Right lobe of liver (tissue), 6 donors: ENCODE measurements at regions not wholly inside any gene's neighbourhood (a gene's known extent, or its start where the extent isn't known, plus 50 kb on each side); places are given as distances from the start of the nearest gene placed in this dataset.

ENCODE experiments used
- ATAC-seq, 4 donors: fragments of 200-7000 bp; cut with Tn5 transposase; one replicate each; pipeline ENCODE4 v1.9.1; 2020; ENCODE audit warnings: mild to moderate bottlenecking in 4 of 4, moderate library complexity in 4 of 4
- DNase-seq, 3 donors: peaks; one replicate each; pipeline ENCODE4 v3.0.0-alpha.2; 2020
- H3K27ac ChIP-seq, 3 donors: fragments of 200-600 bp; one replicate each; pipeline ENCODE4 v1.8.0; 2022
- H3K27me3 ChIP-seq, 2 donors: fragments of 200-600 bp; one replicate each; pipeline ENCODE4 v1.8.0; 2022
- H3K36me3 ChIP-seq, 4 donors: fragments of 200-600 bp; sonication (generic) in 1 of 4; one replicate each; pipeline versions ENCODE4 v1.5.1 to v1.8.0; 2017 to 2022; ENCODE audit warnings: control low read depth in 1 of 4
- H3K4me1 ChIP-seq, 4 donors: fragments of 200-600 bp; sonication (generic) in 1 of 4; one replicate each; pipeline versions ENCODE4 v1.5.1 to v1.8.0; 2017 to 2022; ENCODE audit warnings: control low read depth in 1 of 4
- H3K4me3 ChIP-seq, 3 donors: fragments of 200-600 bp; one replicate each; pipeline ENCODE4 v1.8.0; 2022
- H3K9me3 ChIP-seq, 4 donors: fragments of 200-600 bp; sonication (generic) in 1 of 4; one replicate each; pipeline versions ENCODE4 v1.5.1 to v1.8.0; 2017 to 2022; ENCODE audit warnings: control low read depth in 1 of 4
- POLR2A ChIP-seq: fragments of 450-650 bp; IDR thresholded peaks from one replicate; pipeline ENCODE4 v1.6.1; 2017; ENCODE audit warnings: antibody characterized with exemption, mild to moderate bottlenecking
- WGBS: methylation state at CpG from one replicate; pipeline ENCODE4 v1.1.6; 2018; ENCODE audit warnings: low coverage, low lambda C conversion rate; ENCODE audit not compliant: insufficient coverage; ENCODE audit errors: missing lambda C conversion rate; 5-methylcytosine and 5-hydroxymethylcytosine counted together
- intact Hi-C, 2 donors: fragments of 100-400 bp; cut with DNase I; formaldehyde crosslinking; loops; one replicate each; pipeline versions ENCODE4 v1.11.2 to v1.14.1; 2022
- TF ChIP-seq, protein P1 (sequence below), 4 donors: fragments of 200-600 bp in 3 of 4; fragments of 450-650 bp in 1 of 4; IDR thresholded peaks; one replicate each; pipeline versions ENCODE4 v1.5.1 to v1.8.0; 2016 to 2022; ENCODE audit warnings: antibody characterized with exemption in 4 of 4, mild to moderate bottlenecking in 2 of 4
- donor health status: DM: no; HTN: yes; CAD: no.
- donor health status: DM: no; HTN: no; CAD: no.
- donor health status: DM: no; HTN: no; CAD: no.
- donor health status: DM: no; HTN: yes; CAD: no.
- donor health status: DM: no; HTN: yes; CAD: no.

DNA sequence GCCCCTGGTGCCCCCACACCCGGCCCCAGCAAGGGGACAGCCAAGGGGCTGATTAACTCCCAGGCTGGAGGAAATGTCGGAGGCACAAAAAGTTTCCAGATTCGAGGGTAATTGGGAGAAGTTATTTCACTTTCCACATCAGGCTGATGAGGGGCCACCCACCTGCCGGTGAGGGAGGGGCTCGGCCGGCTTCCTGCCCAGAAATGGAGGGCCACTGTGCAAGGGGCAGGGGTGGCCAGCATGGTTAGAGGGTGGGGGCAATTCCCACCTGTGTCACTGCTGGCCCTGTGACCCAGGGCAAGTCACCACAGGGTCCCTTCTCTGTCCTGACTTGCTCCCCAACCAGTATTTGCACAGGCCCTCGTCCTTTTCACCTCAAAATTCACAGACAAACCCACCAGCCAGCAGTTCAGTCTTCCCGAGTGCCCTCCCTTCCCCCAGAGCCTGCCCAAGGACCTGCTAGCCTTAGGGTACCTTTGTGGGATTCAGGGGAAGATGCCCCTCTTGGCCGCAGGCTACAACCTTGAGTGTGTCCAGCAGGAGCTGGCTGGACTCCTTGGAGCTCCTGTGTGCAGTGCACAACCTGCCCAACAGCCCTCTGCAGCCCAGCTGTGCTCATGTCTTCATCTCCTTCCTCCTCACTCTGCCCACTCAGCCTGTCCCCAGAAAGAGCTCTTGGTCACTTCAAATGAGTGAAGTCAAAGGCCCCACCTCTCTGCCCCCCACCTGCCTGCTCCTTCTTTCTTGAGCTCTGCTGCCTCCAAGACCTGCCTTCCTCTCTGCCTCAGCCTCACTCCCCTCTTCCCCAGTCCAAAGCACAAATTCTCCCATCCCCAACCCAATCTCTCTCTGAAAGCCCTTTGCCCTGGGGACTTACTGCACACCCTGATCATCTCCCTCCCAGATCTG lies 130.5 kb downstream of the BARX1 start:
- Histone ChIP-seq H3K4me1 (peaks cover 0 to 9% (median 0%) of the 10 kb centered on the region in 4 donors), H3K9me3 (no peaks in the 10 kb centered on the region), H3K36me3 (no peaks in the 10 kb centered on the region), H3K27ac (no peak overlapping the region), H3K4me3 (no peak overlapping the region), H3K27me3 (peaks cover 0 to 5% of the 10 kb centered on the region in 2 donors)
- no peak for DNase-seq
- WGBS: 0% methylated on average over 1 of the region's 9 CpGs
- TF ChIP-seq, protein P1, sequence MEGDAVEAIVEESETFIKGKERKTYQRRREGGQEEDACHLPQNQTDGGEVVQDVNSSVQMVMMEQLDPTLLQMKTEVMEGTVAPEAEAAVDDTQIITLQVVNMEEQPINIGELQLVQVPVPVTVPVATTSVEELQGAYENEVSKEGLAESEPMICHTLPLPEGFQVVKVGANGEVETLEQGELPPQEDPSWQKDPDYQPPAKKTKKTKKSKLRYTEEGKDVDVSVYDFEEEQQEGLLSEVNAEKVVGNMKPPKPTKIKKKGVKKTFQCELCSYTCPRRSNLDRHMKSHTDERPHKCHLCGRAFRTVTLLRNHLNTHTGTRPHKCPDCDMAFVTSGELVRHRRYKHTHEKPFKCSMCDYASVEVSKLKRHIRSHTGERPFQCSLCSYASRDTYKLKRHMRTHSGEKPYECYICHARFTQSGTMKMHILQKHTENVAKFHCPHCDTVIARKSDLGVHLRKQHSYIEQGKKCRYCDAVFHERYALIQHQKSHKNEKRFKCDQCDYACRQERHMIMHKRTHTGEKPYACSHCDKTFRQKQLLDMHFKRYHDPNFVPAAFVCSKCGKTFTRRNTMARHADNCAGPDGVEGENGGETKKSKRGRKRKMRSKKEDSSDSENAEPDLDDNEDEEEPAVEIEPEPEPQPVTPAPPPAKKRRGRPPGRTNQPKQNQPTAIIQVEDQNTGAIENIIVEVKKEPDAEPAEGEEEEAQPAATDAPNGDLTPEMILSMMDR (IDR thresholded peaks at IDR 0.05): no peak
- no peak for TF ChIP-seq POLR2A
- intact Hi-C loops: loop anchor here in 1 of 2 donors (5.0 to 10.0 kb wide), 2 partner anchors 80 to 138 kb away; no protein-coding TSS in a partner anchor
- ATAC-seq: no peak

DNA sequence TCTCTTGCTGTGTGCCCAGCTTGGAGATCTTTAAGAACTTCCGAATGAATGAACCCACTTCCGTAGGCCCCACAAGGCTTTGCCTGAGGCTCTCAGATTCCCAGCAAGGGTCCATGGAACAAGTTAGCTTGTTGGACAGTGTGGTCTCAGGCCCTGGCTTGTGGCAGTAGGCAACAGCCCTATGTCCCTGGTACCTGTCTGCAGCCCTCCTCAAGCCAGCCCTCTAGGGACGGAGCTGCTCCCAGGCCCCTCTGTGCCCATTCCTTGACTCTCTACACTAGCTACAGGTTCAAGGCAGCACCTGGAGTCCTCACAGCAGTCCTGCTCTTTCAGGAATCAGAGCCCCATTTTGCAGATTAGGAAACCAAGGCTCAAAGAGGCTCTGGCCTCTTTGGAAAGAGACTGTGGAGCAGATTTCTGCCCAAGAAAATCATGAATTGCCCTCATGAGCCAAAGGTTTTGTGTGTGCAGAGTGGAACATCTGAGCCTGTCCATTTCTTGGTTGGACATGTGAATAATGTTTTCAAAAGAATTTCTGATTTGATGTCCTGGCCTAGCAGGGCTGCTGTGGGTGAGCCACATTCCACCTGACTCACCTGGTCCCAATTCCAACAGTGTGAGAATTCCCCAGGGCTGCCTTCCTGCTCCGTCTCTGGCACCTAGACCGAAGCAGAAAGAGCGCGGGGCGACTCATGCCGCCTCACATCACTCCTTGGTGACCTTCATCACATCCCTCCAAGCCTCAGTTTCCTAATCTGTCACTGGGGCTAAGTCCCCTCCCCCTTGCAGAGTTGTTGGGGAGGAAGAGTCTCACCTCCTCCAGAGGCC lies 131.7 kb downstream of the BARX1 start:
- ATAC-seq (no peak), DNase-seq (no peak)
- Histone ChIP-seq H3K9me3 (no peaks in the 10 kb centered on the region), H3K36me3 (no peaks in the 10 kb centered on the region), H3K27ac (no peak overlapping the region), H3K4me3 (no peak overlapping the region), H3K27me3 (peaks cover 0 to 5% of the 10 kb centered on the region in 2 donors), H3K4me1 (peaks cover 0 to 9% (median 0%) of the 10 kb centered on the region in 4 donors)
- 78% methylated on average over 7 of the region's 9 CpGs for WGBS
- TF ChIP-seq, protein P1 (IDR thresholded peaks at IDR 0.05): no peak
- TF ChIP-seq POLR2A: no peak
- intact Hi-C loops: loop anchor here in 1 of 2 donors (10.0 kb wide), 1 partner anchor 81 kb away; no protein-coding TSS in a partner anchor

DNA sequence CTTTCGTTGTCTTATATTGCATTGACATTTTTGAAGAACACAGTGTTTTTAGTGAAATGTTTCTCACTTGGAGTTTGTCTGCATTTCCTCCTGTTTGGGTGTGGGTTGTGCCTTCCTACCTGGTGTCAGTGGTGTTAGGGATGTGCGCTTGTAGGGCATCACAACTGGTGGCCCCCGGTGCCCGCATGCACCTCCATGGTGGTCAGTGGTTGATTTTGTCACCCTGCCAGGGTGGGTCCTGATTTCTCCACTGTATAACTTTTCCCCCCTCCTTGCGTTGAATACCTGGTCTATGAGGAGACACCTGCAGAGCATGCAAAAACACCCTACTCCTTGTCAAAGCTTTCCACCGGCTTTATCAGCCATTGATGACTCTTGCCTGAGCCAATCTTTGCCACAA lies 132.9 kb downstream of the BARX1 start:
- DNase-seq: no peak
- no peaks in the 10 kb centered on the region for H3K36me3 ChIP-seq
- no peak for ATAC-seq
- intact Hi-C loops: loop anchor here in 1 of 2 donors (10.0 kb wide), 1 partner anchor 83 kb away; no protein-coding TSS in a partner anchor
- H3K9me3 ChIP-seq: no peaks in the 10 kb centered on the region
- TF ChIP-seq POLR2A: no peak
- TF ChIP-seq, protein P1 (IDR thresholded peaks at IDR 0.05): no peak
- peaks cover 0 to 5% of the 10 kb centered on the region in 2 donors for H3K27me3 ChIP-seq
- H3K4me3 ChIP-seq: no peak overlapping the region
- H3K27ac ChIP-seq: no peak overlapping the region
- peaks cover 0 to under 1% (median 0%) of the 10 kb centered on the region in 4 donors for H3K4me1 ChIP-seq
- 79% methylated on average over 4 of the region's 6 CpGs for WGBS

DNA sequence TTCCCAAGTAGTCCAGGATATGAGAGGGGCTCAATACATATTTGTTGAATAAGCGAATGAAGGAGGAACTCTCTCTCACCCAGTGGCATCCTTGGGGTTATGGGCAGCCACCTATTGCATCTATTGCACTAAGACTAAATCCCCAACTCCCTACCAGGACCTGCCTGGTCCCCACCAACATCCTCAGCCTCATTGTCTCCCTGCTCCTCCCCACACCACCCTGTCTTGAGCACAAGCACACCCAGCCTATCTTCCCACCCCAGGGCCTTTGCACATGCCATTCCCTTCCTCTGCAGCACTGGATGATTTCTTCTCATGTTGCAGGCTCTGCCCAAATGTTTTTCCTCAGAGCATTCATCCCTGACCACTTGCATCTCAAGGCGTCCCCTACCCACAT lies 133.8 kb downstream of the BARX1 start:
- no peaks in the 10 kb centered on the region for H3K9me3 ChIP-seq
- WGBS: 53% methylated on average over 1 of the region's 2 CpGs
- no peaks in the 10 kb centered on the region for H3K4me1 ChIP-seq
- TF ChIP-seq, protein P1 (IDR thresholded peaks at IDR 0.05): no peak
- TF ChIP-seq POLR2A: no peak
- ATAC-seq (no peak), DNase-seq (no peak)
- H3K4me3 ChIP-seq: no peak overlapping the region
- no peaks in the 10 kb centered on the region for H3K36me3 ChIP-seq
- no peaks in the 10 kb centered on the region for H3K27me3 ChIP-seq
- no peak overlapping the region for H3K27ac ChIP-seq
- intact Hi-C loops: loop anchor here in 1 of 2 donors (10.0 kb wide), 1 partner anchor 83 kb away; no protein-coding TSS in a partner anchor
